Hepatocyte (in vitro differentiated cells): ENCODE measurements at regions not wholly inside any gene's neighbourhood (a gene's known extent, or its start where the extent isn't known, plus 50 kb on each side); places are given as distances from the start of the nearest gene placed in this dataset.

ENCODE experiments used
- DNase-seq: peaks from one replicate; pipeline ENCODE4 v3.0.0-alpha.2; 2016; ENCODE audit warnings: low spot score
- H2AFZ ChIP-seq: fragments of 200-600 bp; sonication (generic); 2 replicates; pipeline ENCODE4 v1.6.0; 2016; ENCODE audit warnings: antibody characterized with exemption, mild to moderate bottlenecking
- H3K27ac ChIP-seq: fragments of 200-600 bp; sonication (generic); 2 replicates; pipeline ENCODE4 v1.5.1; 2016; ENCODE audit warnings: mild to moderate bottlenecking
- H3K27me3 ChIP-seq: fragments of 200-600 bp; sonication (generic); 2 replicates; pipeline ENCODE4 v1.6.1; 2016
- H3K36me3 ChIP-seq: fragments of 200-600 bp; sonication (generic); replicated peaks from 2 replicates; pipeline ENCODE4 v1.5.1; 2016; ENCODE audit warnings: low read depth; ENCODE audit not compliant: insufficient read depth
- H3K4me1 ChIP-seq: fragments of 200-600 bp; sonication (generic); 2 replicates; pipeline ENCODE4 v1.5.1; 2016; ENCODE audit warnings: mild to moderate bottlenecking, moderate library complexity; ENCODE audit not compliant: insufficient read depth
- H3K4me2 ChIP-seq: fragments of 200-600 bp; sonication (generic); 2 replicates; pipeline ENCODE4 v1.6.0; 2016
- H3K4me3 ChIP-seq: fragments of 200-600 bp; sonication (generic); 2 replicates; pipeline ENCODE4 v1.5.1; 2016; ENCODE audit warnings: mild to moderate bottlenecking
- H3K79me2 ChIP-seq: fragments of 200-600 bp; sonication (generic); 2 replicates; pipeline ENCODE4 v1.6.0; 2017; ENCODE audit warnings: mild to moderate bottlenecking
- H3K9me2 ChIP-seq: fragments of 200-600 bp; sonication (generic); replicated peaks from 2 replicates; pipeline ENCODE4 v1.6.0; 2017; ENCODE audit warnings: mild to moderate bottlenecking; ENCODE audit not compliant: insufficient read depth
- H3K9me3 ChIP-seq: fragments of 200-600 bp; sonication (generic); 2 replicates; pipeline ENCODE4 v1.5.1; 2016; ENCODE audit warnings: low read depth, mild to moderate bottlenecking
- H4K20me1 ChIP-seq: fragments of 200-600 bp; sonication (generic); 2 replicates; pipeline ENCODE4 v1.6.0; 2016; ENCODE audit warnings: mild to moderate bottlenecking; ENCODE audit not compliant: insufficient read depth, poor library complexity, severe bottlenecking
- CTCF ChIP-seq: fragments of 200-600 bp; sonication (generic); IDR thresholded peaks from 2 replicates; pipeline ENCODE4 v1.5.1; 2016; ENCODE audit warnings: antibody characterized with exemption, mild to moderate bottlenecking; ENCODE audit not compliant: poor library complexity
- EZH2 ChIP-seq: fragments of 200-600 bp; sonication (generic); IDR thresholded peaks from 2 replicates; pipeline ENCODE4 v1.6.1; 2016; ENCODE audit warnings: antibody characterized with exemption, mild to moderate bottlenecking, borderline replicate concordance
- EZH2phosphoT487 ChIP-seq: fragments of 200-600 bp; sonication (generic); IDR thresholded peaks from one replicate; pipeline ENCODE4 v1.6.1; 2018; ENCODE audit warnings: antibody characterized with exemption, mild to moderate bottlenecking, low read depth, moderate library complexity; ENCODE audit not compliant: unreplicated experiment, severe bottlenecking
- WGBS: methylation state at CpG from one replicate; pipeline ENCODE4 v1.1.6; 2016; ENCODE audit warnings: low lambda C conversion rate; ENCODE audit errors: missing lambda C conversion rate; 5-methylcytosine and 5-hydroxymethylcytosine counted together

- 77% methylated on average over 11 of the region's 11 CpGs for WGBS
- Histone ChIP-seq H3K27me3 (no peaks in the 10 kb centered on the region), H3K9me2 (no peaks in the 10 kb centered on the region), H3K79me2 (no peaks in the 10 kb centered on the region), H2AFZ (no peak overlapping the region), H3K4me1 (peaks cover 28% of the 10 kb centered on the region), H4K20me1 (no peaks in the 10 kb centered on the region), H3K36me3 (no peaks in the 10 kb centered on the region), H3K9me3 (no peaks in the 10 kb centered on the region), H3K4me3 (no peak overlapping the region), H3K27ac (peak overlapping the region; percentile 89), H3K4me2 (no peak overlapping the region)
- no peak for TF ChIP-seq EZH2phosphoT487
- TF ChIP-seq EZH2, result no peak
- no peak for TF ChIP-seq CTCF
- peak; percentile 19 for DNase-seq
Measured at GRCh38 chr12:19972325-19973288, 395.7 kb upstream of the PDE3A start.

GRCh38 chr12:19978193-19978592, 390.1 kb upstream of the PDE3A start:
- no peaks in the 10 kb centered on the region for H3K9me3 ChIP-seq
- TF ChIP-seq EZH2phosphoT487, result no peak
- TF ChIP-seq CTCF, result no peak
- TF ChIP-seq EZH2, result no peak
- H2AFZ ChIP-seq, result no peak overlapping the region
- no peaks in the 10 kb centered on the region for H3K36me3 ChIP-seq
- H3K9me2 ChIP-seq, result no peaks in the 10 kb centered on the region
- no peaks in the 10 kb centered on the region for H3K79me2 ChIP-seq
- peak; percentile 28 for DNase-seq
- no peaks in the 10 kb centered on the region for H3K27me3 ChIP-seq
- no peak overlapping the region for H3K27ac ChIP-seq
- H3K4me3 ChIP-seq, result no peak overlapping the region
- no peak overlapping the region for H3K4me2 ChIP-seq
- no peaks in the 10 kb centered on the region for H4K20me1 ChIP-seq
- no peaks in the 10 kb centered on the region for H3K4me1 ChIP-seq

GRCh38 chr12:19979584-19979983, 388.8 kb upstream of the PDE3A start:
- Histone ChIP-seq H3K27me3 (no peaks in the 10 kb centered on the region), H3K4me1 (no peaks in the 10 kb centered on the region), H3K36me3 (no peaks in the 10 kb centered on the region), H2AFZ (no peak overlapping the region), H3K4me3 (no peak overlapping the region), H3K4me2 (no peak overlapping the region), H3K9me3 (no peaks in the 10 kb centered on the region), H3K27ac (no peak overlapping the region), H4K20me1 (no peaks in the 10 kb centered on the region), H3K9me2 (no peaks in the 10 kb centered on the region), H3K79me2 (no peaks in the 10 kb centered on the region)
- TF ChIP-seq EZH2 (no peak), EZH2phosphoT487 (no peak), CTCF (no peak)
- 91% methylated on average over 3 of the region's 3 CpGs for WGBS
- no peak for DNase-seq
